HG03558 (cell line): ENCODE measurements at regions not wholly inside any gene's neighbourhood (a gene's known extent, or its start where the extent isn't known, plus 50 kb on each side); places are given as distances from the start of the nearest gene placed in this dataset.
"Not testable (repeated sequence)": the region's sequence is repeated elsewhere in the genome, so short reads cannot be mapped to it uniquely, and the experiment has no call there.

Source experiments
- ATAC-seq: cut with Tn5 transposase; IDR thresholded peaks from one replicate; pipeline ENCODE4 v1.9.1; 2021; ENCODE audit warnings: moderate number of reproducible peaks; ENCODE audit not compliant: unreplicated experiment; ENCODE audit errors: extremely low read depth

DNA sequence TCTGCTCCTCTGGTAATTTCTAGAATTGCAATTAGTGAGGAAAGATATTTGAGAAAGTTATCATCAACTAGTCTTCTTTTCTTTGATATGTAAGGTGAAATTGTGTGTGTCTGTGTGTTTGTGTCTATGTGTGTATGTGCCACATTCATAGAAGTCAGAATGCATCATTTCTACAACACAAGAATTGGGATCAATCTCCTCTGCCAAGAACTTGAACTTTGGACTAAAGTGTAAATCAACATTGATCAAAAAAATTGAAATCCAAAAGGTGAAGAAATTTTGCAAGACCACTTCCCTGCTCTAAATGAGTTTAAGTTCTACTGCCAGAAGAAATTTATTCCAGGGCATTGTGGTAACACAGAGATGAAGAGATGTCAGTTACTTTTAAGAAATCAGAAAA is 1072.8 kb downstream of the GRM8 start:
- ATAC-seq: no peak

DNA sequence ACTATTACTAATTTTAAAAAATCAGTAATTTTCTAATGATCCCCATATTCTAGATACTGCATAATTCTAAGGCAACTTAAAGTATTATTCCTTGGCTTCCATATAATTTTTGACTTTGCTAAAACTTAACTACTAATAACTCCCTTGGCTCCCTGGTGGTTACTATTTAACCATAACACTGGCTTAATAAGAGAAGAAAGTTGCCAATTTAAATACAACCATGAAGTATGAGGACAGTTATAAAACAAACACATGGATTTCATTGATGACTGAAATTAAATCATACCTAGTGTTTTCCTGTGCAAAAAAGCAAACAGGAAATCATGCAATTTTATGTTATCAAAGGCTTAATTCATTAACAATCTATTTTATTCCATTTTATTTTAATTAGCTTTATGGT is 1073.9 kb downstream of the GRM8 start:
- ATAC-seq: no peak

DNA sequence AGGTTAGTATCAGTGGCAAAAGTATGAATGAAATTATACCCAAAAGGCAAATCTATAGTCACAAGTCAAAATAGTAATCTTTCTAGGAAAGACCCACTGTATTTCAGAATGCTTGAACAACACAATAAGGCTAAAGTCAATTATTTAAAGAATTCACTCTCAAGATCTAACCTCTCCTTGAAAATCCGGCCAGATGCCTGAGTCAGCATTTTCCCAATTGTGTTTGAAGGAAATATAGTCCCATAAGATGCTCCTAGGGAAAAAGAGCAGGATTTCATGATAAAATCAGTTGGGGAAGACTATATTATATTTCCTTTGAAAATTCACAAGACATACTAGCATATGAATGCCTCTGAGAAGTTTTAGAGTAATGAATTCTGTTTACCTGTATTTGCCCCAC is 1075.0 kb downstream of the GRM8 start:
- no peak for ATAC-seq

DNA sequence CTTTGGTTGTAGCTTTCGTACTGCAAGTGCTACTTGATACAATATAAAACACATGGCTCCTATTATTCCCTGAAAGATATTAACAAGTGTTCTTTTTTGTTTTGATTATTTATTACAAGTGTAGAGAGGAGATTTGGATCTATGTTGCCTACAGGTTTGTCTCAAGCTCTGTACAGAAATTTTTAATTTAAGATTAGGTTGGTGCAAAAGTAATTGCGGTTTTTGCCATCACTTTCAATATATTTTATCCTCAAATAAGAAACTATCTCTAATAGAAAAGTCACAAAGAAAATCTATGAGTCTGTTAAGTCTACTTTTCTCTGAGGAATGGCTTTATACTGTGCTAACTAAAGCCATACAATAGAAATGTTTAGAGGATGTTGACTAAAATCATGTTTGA is 1086.1 kb downstream of the GRM8 start:
- ATAC-seq: no peak

DNA sequence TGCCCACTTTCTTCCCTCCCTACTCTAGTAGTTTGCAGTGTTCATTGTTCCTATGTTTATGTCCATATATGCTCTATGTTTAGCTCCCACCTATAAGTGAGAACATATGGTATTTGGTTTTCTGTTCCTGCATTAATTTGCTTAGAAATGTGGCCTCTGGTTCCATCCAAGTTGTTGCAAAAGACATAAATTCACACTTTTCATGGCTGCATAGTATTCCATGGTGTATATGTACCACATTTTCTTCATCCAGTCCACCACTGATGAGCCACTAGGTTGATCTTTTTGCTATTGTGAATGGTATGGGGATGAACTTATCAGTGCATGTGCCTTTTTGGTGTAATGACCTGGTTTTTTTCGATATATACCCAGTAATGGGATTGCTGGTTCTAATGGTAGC is 1089.1 kb downstream of the GRM8 start:
- no peak for ATAC-seq

DNA sequence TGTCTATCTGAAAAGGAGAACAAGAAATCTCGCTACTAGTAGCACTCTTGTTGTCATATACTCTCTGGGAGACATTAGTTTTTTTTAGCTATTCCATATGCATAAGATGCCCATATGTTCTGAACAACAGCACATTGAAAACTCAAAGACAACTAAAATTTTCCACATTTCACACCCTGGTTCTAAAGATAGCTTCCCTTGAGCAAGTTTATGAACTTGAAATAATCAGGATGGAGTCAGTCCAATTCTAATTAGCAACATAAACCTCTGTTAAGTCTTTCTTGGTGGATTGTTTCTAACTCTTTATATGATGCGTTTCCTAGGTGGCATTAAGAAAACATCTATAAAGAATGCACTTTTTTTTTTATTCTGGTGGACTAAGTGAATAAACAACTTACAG is 1095.3 kb downstream of the GRM8 start:
- no peak for ATAC-seq

DNA sequence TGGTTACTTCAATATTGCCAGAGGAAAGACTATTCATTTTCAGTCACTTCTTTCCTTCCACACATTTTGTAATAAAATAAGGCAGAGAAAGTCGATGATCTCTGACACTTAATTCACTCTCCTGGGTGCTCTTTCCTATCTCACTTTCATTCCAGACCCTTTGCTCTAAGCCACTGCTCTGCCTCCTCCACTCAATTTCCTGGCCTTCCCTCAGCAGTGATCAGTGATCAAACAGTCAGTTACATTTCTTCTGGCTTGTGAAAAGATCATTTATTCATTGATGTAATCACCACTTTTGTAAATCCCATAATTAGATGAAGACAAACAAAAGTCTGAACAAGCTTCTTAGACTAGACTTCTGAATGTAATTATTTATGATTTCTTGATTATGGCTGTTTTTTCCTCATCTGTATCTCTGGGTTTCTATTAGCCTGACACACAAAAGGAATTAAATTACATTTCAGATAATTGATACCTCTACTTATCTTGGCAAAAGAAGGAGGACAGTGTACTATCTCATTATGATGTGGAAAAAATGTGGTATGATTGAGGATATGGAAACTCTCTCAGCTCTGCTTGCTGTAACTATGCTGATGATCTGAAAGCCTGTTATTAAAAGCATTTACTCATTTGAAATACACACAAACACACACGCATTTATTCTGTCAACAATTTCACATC is 1102.3 kb downstream of the GRM8 start:
- ATAC-seq: no peak

DNA sequence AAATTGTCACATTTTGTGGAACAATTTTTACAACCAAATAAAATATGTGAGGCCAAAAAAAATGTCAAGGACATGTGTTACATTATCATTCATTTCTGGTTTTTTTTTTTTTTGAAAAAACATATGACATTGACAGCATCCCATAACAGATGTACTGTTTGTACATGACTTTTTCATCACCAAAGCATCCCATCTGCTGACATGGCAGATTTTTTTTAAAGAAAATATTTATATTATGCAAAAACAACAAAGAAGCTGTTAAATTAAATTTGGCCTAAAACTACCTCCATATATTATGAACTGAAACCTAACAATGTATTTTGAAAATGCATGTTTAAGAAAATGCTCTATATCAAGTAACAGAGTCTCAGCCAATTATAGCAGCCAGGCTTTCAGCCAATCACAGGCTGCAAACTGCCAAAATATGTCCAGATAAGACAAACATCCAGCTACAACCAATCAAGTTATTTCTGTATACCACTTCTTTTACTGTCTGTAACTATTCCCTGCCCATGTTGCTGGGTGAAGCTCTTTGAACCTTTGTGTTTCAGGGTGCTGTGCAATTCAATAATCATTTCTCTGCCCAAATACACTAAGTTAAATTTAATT is 1111.8 kb downstream of the GRM8 start:
- ATAC-seq: no peak

DNA sequence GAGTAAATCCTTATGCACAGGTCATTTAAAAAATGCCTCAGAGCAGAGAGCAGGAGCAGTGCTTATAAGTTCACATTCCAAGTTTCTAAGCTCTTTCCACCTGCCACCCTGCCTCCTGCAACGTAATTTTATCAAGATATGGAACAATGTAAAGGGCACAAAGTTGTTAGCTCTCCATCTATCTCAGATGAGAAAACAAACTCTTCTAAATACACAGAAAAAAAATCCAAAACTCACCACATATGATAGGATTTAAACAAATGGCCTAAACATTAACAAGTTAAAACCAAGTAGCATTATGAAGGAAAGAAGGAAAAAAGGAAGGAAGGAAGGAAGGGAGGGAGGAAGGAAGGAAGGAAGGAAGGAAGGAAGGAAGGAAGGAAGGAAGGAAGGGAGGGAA is 1132.8 kb downstream of the GRM8 start:
- ATAC-seq: no peak

DNA sequence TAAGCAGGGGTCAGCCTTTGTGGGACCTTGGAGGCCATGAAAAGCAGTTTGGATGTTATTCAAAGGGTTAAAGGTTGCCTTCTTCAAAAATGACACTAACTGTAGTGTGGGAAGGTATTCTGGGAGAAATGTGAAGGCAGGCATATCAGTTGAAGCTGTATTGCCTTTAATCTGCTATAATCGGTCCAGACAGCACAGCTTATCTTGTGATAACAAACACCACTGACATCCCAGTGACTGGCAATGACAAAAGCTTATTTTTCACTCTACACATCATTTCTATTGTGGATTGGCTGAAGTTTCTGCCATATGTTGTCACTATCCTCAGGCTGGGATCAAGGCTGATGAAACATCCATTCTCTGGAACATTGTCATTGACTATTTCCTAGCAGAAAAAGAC is 1149.2 kb downstream of the GRM8 start:
- no peak for ATAC-seq

DNA sequence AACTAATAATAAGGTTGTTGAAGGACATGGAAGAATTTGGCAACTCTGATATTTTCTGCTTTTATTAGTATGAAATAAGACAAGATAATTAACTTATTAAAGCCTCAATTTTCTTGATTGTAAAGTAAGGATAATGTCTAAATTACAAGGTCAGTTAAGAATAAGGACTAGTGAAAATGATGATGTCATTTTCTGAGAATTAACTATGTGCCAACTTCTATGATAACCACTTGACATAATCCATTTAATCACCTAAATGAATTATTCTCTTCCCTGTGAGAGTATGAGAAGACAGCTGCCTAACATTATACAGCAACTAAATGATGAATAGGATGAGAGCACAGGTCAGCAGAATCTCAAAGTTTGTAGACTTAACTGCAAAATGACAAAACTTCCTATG is 1153.4 kb upstream of the POT1 start:
- ATAC-seq: no peak

DNA sequence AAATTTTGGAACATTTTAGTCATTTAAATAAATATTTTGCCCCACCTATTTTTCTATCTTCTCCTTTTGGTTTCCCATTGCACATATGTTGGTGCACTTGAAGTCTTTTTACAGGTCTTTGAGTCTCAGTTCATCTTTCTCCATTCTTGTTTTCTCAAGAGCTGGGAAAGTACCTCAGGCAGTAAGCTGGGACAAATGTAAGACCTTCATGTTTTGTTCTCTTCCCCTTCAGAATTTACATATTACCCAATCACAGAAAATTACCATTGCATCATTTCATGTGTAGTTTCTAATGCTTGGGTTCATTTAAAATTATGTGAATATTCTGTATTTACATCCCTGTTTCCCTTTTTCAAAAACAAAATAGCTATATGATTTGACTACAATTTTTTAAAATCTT is 1150.0 kb upstream of the POT1 start:
- ATAC-seq: no peak

DNA sequence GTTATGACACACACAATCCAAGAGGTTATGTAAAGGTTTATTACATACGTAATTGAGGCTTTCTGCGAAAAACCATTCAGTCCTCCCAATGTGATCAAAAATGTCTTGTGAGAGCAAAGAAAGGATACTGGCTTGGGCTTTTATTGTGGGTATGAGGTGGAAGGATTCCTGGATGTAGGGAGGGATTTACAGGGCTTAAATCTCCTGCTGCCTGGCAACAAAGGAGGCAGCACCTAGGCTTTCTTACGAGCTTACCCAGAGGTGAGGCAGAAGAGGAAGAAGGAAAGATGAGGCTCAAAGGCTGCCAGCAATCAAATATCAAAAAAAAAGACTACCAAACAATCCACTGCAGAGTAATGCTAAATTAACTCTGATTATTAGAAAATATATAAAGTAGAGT is 1149.5 kb upstream of the POT1 start:
- no peak for ATAC-seq

DNA sequence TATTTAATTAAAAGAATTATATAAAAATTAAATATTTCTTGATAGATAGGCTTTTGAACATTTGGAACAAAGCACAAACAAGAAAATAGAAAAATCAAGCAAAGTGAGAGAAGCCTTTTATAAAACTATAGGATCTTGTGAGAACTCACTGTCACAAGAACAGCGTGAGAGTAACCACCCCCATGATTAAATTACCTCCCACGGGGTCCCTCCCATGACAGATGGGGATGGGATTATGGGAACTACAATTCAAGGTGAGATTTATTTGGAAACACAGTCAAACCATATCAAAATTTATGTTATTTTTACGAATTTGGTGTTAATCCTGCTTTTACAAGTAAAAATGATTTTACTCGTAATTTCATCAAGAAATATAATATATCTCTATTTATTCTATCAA is 1136.1 kb upstream of the POT1 start:
- ATAC-seq: no peak

DNA sequence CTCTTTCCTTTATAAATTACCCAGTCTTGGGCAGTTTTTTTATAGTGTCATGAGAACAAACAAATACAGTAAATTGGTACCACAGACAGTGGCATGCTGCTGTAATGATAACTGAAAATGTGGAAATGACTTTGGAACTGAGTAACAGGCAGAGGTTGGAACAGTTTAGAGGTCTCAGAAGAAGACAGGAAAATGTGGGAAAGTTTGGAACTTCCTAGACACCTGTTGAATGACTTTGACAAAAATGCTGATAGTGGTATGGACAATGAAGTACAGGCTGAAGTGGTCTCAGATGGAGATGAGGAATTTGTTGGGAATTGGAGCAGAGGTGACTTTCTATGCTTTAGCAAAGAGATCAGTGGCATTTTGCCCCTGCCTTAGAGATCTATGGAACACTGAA is 1128.4 kb upstream of the POT1 start:
- no peak for ATAC-seq

DNA sequence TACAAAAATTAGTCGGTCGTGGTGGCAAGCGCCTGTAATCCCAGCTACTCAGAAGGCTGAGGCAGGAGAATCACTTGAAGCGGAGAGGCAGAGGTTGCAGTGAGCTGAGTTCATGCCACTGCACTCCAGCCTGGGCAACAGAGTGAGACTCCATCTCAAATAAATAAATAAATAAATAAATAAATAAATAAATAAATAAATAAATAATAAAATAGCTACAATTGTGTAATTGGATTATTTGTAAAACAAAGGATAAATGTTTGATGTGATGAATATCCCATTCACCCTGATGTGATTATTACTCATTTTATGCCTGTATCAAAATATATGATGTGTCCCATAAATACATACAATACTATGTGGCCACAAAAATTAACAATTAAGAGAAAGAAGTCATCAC is 1127.0 kb upstream of the POT1 start:
- ATAC-seq: not testable (repeated sequence)

DNA sequence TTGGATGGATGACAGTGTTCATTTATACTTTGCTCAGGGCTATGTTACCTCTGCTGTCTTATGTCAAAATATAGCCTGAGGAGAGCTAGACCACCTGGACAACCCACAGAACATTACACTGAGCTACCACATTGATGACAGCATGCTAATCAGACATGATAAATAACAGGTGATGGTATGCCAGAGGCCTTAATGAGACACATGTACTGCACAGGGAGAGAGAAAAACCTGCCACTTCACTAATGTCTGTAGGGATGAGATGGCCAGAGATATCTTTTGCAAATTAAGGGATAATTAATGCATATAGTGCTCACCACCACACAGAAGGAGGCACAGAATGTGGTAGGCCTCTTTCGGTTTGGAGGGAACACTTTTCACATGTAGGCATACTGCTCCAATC is 1122.6 kb upstream of the POT1 start:
- no peak for ATAC-seq

DNA sequence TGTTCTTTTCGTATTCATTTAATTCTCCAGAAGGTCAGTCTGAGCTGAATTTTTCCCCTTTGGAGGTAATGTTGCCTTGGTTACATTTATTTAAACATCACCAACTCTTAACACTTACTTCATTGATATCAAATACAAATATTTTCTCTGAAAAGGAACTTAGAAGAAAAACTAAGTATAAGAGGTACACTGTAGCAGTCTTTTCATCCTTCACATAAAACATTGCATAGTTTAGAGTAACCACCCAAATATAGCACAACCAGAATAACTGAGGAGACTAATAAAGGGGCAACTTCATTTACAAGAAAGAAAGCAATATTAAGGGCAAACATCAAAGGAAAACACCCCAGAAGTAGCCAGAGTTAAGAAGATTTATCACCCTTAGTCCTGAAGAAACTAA is 1115.0 kb upstream of the POT1 start:
- no peak for ATAC-seq

DNA sequence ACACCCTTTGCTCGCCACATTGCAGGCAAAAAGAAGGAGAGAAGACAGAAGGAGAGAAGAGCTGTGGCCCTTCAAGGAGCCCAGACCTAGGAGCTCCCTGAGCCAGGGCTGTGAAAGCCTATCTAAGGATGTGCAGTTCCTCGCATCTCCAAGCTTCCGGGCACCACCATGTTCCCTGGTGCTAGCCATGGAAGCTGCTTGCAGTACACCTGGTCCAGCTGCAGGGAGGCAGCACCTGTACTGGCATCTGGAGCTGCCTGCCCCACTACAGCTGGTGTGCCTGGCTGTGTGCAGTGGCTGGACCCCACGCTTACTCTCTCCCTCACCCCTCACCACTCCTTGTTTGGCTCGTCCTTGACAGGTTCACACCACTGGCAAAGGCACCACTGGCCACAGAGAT is 1111.8 kb upstream of the POT1 start:
- no peak for ATAC-seq

DNA sequence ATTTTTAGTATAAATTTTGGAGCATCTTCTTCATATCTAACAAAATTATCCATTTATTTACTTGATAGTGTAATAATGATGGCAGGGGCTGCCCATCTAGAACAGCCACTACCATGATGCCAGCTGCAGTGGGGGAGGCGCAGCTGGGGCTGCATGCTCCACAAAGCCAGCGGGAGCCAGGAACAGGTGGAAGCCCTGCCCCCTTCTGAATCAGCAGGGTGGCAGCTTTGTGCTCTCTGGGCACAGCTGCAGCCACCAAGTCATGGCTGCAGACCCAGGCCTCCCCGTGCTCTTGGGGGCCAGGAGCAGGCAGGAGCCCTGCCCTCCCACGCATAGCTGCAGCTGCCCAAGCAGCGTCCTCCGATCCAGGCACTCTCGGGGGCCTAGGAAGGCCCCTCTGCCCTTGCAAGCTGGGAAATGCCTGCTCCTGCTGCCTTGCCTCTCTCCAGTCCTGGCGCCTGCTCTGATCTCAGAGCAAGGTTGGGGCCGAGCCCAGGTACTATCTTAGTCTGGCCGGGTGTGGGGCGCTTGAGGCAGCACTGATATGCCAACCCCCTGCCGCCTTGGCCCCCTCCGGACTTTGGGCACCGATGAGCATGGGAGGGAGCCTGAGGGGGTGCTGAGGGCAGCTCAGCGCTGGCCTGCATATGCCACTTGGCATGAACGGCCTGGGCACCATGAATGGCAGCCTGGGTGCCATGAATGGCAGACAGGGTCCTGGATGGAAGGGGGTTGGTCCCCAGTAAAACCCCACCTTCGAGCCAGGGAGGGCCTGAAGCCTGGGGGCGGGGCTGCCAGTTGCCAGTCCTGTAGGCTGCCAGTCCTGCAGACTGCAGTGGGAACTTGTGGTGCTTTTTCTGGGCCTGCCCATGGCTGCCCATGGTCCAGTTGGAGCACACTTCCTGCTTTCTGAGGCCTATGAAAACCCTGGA is 1110.8 kb upstream of the POT1 start:
- ATAC-seq: no peak

DNA sequence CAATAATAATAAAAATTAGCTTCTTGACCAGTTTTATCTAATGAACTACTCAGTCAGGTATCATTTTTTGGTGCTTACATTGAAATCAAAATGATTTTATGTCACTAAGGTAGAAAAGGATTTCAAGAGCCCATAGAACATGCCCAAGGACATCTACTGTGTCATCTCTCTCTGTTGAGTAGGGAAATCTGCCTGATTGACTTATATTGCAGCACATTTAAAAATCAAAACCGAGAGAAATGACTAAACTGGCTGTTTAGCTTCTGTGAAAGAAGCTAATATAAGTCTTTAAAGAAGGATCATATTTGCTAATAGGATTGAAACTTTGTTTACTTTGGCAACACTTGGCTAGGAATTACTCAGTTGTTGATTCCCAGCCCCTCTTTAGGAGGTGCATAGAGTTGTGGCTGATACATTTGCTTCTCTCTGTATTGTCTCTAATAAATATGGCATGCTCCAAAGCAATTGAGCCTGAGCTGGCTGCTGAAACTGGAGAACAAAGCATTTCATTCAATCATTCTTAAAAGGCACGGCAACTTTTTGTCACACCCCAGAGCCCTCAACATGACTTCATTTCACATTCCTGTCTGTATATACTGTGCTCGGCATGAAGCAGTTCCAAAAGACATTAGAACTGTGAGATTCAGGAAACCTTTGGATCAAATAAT is 1096.9 kb upstream of the POT1 start:
- ATAC-seq: no peak
